CD4-positive, alpha-beta T cell treated with Interleukin-17A for 1 hour (primary cell): ENCODE measurements at regions not wholly inside any gene's neighbourhood (a gene's known extent, or its start where the extent isn't known, plus 50 kb on each side); places are given as distances from the start of the nearest gene placed in this dataset.
"Not testable (repeated sequence)": the region's sequence is repeated elsewhere in the genome, so short reads cannot be mapped to it uniquely, and the experiment has no call there.

Source experiments
- DNase-seq: peaks from one replicate; pipeline ENCODE4 v3.0.0-alpha.2; 2020

- no peak for DNase-seq
These were observed 151.0 kb upstream of the SMLR1 start for GRCh38 chr6:130676077-130676772.

DNA sequence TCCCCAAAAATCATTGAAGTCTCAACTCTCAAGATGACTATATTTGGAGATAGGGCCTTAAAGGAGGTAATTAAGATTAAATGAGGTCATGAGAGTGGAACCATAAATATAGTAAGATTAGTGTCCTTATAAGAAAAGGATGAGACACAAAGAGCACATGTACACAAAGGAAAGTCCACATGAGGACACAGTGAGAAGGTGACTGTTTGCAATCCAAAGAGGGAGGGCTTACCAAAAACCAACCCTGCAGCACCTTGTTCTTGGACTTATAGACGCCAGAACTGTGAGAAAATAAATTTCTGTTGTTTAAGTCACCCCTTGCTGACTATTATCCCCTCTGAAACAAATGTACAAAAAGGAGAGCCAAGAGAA is 150.4 kb upstream of the SMLR1 start:
- no peak for DNase-seq

DNA sequence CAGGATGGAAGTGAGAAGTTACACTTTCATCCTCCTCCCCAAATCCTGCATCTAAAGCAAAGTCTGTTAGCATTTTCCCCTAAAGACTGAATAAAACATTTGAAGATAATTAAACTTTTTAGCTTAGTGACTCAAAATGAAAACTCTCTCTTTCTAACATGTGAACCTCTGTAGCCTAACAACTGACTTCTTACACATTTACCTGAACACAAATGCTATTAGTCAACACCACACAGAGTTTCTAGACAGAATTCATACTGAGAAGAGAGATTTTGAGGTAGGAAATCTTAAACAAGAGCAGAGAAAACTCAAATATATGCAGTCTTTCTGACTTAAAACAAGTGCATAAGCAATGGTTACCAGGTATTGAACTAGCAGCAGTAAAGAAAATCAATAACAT is 149.9 kb upstream of the SMLR1 start:
- no peak for DNase-seq

DNA sequence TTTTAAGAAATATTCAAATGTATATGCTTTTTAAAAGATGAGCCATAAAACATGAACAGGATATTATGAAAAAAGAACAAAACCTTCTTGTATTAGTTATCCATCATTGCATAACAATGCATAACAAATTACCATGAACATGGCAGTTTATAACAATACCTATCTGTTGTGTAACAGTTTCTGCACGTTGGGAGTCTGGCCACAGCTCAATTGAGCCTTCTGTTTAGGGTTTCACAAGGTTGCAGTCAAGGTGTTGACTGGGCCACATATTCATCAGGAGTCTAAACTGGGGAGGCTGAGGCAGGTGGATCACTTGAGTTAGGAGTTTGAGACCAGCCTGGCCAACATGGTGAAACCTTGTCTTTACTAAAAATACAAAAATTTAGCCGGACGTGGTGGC is 149.4 kb upstream of the SMLR1 start:
- DNase-seq: no peak

DNA sequence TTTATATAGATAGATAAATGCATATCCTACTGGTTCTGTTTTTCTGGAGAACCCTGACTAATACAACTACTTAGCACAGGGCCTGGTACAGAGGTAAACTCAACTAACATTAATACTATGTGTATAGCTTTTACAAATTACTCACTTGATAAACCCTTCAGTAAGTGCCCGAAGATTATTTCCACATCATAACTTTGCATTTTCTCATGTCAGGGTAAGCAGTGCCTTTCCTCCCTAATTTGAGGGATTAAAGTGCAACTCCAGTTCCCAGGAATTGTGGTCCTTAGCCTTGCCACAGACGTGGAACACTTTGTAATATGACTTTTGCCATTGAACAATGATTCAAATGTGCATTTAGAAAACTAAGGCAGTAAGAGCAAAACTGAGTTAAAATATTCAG is 147.5 kb upstream of the SMLR1 start:
- DNase-seq: no peak

DNA sequence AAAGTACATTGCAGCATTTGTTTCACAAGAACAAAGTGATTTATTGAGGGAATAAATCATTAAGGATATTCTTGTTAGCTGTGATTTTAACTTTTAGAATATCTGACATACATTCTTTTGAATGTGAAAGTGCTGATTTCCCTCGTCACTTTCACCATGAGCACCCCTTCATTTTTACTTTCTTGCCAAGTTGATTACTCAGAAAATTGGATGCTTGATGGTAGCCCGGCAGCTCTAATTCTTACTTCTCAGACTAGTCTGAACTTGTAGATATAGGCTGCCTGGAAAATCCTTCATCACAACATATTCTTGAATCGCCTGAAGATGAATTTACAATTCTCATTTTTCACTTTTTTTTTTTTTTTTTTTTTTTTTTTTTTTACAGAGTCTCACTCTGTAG is 147.1 kb upstream of the SMLR1 start:
- DNase-seq: no peak

DNA sequence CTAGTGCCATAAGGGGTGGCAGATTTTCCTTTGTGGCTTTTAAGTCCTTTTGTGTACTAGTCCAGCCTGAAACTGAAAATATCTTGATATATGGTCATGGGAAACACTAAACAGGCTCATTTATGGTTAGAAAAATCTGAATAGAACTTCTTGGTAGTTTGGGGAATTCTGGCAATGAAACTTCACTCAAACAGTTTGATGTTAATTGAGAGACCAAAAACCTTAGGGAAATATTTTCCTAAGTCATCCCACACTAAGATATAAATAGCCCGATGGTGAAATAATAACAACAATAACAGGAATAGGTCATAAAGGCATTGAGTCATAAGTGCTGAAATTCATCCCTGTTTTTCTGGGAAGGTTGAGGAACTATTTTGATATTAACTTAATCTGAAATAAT is 146.2 kb upstream of the SMLR1 start:
- no peak for DNase-seq

- DNase-seq: no peak
These were observed 145.1 kb upstream of the SMLR1 start for GRCh38 chr6:130682066-130682465.

DNA sequence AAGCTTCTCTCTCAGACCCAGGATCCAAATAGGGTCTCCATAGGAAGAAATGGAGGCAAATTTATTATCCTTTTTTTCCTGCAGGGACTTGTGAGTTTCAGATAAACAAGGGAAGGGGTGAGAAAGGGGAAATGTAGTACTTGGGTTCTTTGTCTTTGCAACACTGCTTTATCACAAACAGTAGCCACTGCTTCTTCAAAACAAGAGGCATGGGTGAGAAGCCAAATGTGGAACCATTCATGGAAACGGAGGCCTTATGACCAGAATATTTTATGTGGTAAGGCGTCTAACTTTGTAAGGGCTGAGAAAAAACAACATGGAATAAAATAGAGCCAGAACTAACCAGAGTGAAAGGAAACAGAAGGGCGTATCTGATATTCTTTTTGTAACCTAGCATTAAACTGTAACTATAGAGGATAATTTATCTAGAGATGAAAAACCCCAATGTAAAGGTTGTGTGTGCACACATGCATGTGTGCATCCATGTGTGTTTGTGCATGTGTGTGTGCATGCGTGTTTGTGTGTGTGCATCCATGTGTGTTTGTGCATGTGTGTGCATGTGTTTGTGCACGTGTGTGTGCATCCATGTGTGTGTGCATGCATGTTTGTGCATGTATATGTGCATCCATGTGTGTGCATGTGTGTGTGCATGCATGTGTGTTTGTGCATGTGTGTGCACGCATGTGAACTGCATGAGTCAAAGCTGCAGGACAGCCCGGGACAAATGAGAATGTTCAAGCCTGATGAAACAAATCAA is 143.3 kb upstream of the SMLR1 start:
- DNase-seq: no peak

DNA sequence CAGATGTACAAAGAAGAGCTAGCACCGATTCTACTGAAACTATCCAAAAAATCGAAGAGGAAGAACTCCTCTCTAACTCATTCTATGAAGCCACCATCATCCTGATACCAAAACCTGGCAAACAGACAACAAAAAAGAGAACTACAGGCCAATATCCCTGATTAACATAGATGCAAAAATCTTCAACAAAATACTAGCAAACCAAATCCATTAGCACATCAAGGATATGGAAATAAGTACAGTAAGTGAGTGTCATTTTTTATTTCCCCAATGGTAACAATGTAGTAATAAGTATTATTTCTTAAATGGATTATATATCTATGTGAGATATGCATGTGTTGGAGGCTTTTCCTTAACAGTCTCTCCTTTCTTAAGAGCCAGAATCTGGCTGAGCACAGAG is 134.5 kb upstream of the SMLR1 start:
- no peak for DNase-seq

DNA sequence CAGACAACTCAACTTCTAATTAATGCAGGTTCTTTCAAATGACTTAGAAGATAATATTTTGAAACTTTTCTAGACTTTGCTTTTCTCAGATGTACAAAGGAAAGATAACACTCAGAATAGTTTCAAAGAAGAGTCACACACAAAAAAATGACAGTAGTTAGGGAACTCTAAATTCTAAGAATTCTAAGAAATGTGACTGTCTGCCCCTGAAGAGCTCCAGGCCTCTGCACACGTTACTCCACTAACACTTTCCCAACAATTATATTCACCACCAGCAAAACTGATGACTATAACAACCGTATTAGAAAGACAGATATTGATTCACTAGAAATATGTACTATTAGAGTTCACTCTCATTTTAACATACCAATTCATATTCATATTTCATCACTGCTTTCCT is 133.3 kb upstream of the SMLR1 start:
- DNase-seq: no peak

GRCh38 chr6:130694606-130695005 is 132.6 kb upstream of the SMLR1 start:
- DNase-seq: no peak

DNA sequence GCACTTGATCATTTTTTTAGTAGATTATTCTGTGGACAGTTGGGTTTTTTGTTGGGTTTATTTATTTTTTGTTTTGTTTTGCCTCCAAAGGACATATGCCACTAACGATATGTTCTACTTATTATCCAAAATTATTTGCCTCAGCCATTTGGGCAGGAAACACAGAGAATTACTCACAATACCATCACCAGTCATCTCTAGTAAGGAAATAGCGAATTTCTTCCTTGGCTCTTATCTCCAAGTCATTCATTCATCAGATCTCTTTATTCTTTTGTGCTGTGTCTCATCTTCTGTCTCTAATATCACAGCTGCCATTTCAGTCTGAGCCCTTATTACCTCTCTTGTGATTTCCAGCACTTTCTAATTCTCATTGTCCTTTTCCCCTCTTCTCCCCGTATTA is 130.4 kb upstream of the SMLR1 start:
- no peak for DNase-seq

- no peak for DNase-seq
These were observed 129.8 kb upstream of the SMLR1 start for GRCh38 chr6:130697271-130697994.

DNA sequence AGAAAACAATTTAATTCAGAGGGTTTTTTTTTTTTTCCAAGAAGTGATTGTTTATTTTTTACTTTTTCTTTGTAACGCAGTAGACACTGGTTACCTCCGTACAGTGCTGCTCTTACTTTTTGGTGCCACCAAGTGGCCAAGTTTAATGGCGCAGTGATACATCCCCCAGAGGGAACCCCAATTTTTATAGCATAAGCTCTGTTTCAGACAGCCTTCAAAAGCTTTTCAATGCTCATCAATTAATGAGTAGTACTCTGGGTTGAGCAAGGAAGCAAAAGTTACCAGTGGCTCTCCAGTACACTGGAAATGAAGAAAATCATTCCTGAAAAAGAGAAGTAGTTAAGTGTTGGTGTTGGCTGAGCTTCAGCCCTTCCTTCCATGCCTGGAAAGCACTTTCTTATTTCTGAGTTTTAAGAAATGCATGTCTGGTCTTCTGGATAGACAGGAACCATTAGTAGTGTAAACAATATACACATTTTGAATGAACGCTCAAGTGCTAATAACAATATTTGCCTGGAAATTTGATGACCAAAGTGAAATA is 129.1 kb upstream of the SMLR1 start:
- DNase-seq: peak; percentile 68

- no peak for DNase-seq
These were observed 127.5 kb upstream of the SMLR1 start for GRCh38 chr6:130699742-130700141.

DNA sequence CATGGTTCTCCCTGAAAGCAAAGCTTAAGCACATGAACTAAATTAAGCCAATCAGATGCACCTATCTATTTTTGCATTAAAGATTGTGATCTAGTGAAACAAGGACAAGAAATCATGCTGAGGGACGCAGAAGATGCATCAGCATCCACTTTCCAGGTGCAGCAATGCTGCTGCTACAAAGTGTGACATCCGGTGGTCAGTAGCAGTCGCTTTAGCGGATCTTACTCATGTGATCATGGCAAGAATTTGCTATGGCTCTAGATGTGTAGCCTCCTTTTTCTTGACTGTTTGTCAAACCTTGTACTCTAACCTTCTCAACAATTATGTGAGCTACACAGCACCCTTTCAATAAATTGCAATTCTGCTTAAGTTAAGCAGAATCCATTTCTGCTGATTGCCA is 126.8 kb upstream of the SMLR1 start:
- DNase-seq: no peak

DNA sequence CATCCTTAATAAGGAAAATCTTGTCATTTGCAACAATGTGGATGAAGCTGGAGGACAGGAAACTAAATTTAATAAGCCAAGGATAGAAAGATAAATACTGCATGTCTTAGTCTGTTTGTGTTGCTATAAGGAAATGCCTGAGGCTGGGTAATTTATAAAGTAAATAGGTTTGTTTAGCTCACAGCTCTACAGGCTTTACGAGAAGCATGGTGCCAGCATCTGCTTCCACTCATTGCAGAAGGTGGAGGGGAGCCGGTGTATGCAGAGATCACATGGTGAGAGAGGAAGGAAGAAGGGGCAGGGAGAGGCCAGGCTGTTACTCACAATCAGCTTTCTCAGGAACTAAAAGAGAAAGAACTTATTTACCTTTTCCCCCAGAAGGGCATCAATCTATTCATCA is 118.9 kb upstream of the SMLR1 start:
- DNase-seq: no peak

DNA sequence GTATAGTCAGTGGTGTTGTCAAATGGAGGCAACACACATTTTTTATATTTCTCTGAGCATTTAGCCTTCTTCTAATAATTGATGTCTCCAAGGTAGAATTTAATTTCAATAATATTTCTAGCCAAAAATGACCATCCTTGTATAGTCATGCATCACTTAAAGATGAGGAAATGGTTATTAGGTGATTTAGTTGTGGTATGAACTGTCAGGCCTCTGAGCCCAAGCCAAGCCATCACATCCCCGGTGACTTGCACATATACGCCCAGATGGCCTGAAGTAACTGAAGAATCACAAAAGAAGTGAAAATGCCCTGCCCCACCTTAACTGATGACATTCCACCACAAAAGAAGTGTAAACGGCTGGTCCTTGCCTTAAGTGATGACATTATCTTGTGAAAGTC is 115.6 kb upstream of the SMLR1 start:
- not testable (repeated sequence) for DNase-seq

DNA sequence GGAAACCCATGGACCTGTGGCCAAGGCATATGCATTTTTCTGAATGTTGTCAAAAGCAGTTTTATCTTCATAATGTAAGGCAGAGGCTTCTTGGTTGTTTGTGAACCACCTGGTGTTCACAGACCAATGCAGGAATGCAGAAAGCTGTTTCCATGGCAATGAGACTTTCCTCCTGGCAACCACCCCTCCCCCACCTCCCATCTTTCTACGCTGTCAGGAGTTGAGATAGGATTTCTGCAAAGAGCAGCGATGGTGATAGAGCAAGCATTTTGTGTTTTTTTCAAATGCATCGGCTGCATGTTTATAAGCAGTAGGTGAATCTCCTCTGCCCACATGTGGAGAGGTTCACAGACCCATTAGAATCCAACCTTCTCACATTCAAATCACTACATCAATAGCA is 114.1 kb upstream of the SMLR1 start:
- no peak for DNase-seq

GRCh38 chr6:130715058-130715457 is 112.1 kb upstream of the SMLR1 start:
- DNase-seq: no peak

- DNase-seq: no peak
These were observed 110.7 kb upstream of the SMLR1 start for GRCh38 chr6:130716466-130716865.

GRCh38 chr6:130717657-130718056 is 109.5 kb upstream of the SMLR1 start:
- peak; percentile 26 for DNase-seq
